Hematopoietic multipotent progenitor cell treated with erythropoietin and hydrocortisone succinate and interleukin-3 and kit ligand, for 6 days (in vitro differentiated cells): ENCODE measurements at regions not wholly inside any gene's neighbourhood (a gene's known extent, or its start where the extent isn't known, plus 50 kb on each side); places are given as distances from the start of the nearest gene placed in this dataset.

Source experiments
- DNase-seq: peaks from one replicate; pipeline ENCODE4 v3.0.0-alpha.2; 2015

- peak; percentile 21 for DNase-seq
Measured at GRCh38 chr1:95167503-95167902, 50.3 kb downstream of the TLCD4 start.

- no peak for DNase-seq
Measured at GRCh38 chr1:95168028-95168427, 50.9 kb downstream of the TLCD4 start.

GRCh38 chr1:95168761-95169351, 51.7 kb downstream of the TLCD4 start:
- peak; percentile 34 for DNase-seq

- peak; percentile 93 for DNase-seq
Measured at GRCh38 chr1:95169548-95169947, 52.4 kb downstream of the TLCD4 start.

- no peak for DNase-seq
Measured at GRCh38 chr1:95171270-95172245, 54.4 kb downstream of the TLCD4 start.

GRCh38 chr1:95176861-95177260, 57.1 kb upstream of the RWDD3 start:
- no peak for DNase-seq

GRCh38 chr1:95179205-95179986, 54.6 kb upstream of the RWDD3 start:
- peak; percentile 97 for DNase-seq

- no peak for DNase-seq
Measured at GRCh38 chr1:95180371-95180770, 53.6 kb upstream of the RWDD3 start.

GRCh38 chr1:95181096-95181495, 52.9 kb upstream of the RWDD3 start:
- no peak for DNase-seq

GRCh38 chr1:95183952-95184351, 50.1 kb upstream of the RWDD3 start:
- DNase-seq = no peak
